Inferior parietal cortex (tissue), 1 donor: ENCODE measurements at regions not wholly inside any gene's neighbourhood (a gene's known extent, or its start where the extent isn't known, plus 50 kb on each side); places are given as distances from the start of the nearest gene placed in this dataset.
"Not testable (repeated sequence)": the region's sequence is repeated elsewhere in the genome, so short reads cannot be mapped to it uniquely, and the experiment has no call there.

Experiments used
- DNase-seq: peaks from one replicate; pipeline ENCODE4 v3.0.0-alpha.2; 2016; ENCODE audit errors: extremely low spot score

GRCh38 chr20:4435671-4436455, 186.8 kb upstream of the ADRA1D start:
- DNase-seq = no peak

DNA sequence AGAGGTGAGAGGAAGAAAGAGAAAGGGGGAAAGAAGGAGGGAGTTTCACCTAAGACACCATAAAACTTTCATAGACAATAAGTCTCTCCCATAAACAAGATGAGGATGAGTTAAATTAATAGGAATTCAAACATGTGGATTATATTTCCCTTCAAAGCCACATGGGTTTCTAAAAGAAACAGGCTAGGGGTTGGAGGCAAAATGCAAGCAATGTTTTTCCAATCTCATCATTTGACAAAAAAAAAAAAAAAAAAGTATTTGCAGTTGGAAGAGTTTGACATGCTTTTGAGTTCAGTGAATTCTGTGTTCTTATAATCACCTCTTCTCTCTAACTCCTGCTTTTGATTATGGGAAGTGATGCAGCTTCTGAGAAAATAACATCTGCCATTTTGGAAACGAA, 186.1 kb upstream of the ADRA1D start:
- DNase-seq = no peak

DNA sequence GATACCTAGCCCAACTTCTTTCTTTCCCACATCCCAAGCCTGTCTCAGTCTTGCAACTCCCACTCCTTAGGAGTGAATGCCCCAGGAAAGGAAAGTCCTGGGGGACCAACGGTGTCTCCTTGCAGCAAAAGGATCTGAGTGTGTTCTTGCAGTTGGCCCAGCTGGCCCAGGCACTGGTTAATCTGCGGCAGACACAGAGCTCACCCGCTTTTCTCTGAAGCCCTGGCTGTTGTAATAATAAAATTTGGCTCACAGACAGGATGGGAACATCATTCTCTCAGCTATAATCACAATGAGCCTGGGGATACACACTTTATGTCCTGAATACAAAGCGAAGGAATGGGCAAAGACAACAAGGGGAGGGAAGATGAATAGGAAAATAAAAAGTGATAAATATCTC, 185.6 kb upstream of the ADRA1D start:
- DNase-seq = no peak

DNA sequence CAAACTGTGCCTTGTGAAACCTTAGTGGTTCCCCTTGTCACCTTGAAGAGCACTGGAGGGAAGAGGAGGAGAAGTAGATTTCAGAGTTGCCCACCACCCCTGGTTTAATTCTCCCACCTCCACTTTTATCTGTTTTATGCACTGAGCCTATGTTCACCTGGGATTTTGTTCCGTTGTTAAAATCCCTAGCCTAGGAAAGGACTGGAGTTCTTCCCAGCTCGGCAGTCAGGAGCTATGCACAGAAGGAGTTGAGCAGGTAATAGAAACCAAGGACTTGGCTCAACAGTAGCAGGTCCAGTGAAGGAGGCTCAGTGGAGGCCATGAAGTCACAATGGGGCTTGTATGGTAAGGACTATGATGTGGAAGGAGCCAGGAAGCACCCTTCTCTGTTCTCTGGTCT, 182.4 kb upstream of the ADRA1D start:
- no peak for DNase-seq

DNA sequence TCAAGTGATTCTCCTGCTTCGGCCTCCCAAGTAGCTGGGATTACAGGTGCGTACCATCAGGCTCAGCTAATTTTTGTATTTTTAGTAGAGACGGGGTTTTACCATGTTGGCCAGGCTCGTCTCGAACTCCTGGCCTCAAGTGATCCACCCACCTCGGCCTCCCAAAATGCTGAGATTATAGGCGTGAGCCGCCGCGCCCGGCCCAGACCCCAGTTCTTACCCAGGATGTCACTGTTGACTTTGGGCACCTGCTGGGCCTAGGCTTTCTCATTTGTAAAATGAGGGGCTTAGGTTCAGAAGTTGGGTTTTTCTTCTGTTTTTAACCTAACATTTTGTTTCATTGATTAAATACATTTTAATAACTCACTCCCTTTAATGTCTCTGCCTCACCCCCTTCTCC, 181.7 kb upstream of the ADRA1D start:
- not testable (repeated sequence) for DNase-seq

DNA sequence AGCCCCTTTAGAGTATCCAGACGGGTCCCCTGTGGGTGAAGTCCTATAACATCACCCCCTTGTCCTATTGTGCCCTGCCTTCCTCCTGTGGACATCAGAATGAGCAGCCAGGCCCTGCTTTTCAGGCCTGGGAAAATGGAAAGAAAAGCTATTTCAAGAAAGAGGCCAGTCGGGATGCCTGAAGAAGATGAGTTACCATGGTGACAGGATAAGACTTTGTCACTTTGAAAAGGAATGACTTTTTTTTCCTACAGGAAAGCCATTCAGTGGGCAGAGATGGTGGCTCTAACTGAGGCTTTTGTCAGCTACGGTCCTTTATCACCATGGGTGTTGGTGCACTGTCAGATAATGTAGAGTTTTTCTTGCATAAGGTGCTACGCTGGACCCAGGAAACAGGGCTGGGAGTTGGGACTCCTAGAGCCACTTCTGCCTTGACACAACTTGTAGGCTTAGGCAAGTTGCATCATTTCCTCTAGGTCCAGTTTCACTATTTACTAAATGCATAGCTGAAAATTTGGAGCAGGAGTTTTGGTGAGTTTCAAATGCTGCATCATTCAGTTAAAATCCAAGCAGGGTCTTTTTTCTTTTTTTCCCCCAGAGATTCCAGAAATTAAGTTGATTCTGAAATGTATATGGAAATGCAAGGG, 179.0 kb upstream of the ADRA1D start:
- DNase-seq = peak; percentile 24

DNA sequence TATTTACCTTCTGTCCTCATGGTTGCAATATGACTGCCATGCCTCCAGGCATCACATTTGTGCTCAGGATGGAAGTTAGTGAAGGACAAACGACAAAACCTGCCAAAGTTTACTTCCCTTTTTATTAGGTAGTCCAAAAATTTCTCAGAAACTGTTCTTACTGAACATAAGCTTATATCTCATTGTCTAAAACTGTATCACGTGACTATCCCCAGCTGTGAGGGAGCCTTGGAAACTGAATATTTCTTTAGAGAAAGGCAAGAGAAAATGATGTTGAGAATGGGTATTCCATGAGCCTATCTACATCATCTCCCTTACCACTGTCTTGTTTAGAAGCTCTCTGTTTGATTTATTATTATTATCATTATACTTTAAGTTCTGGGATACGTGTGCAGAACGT, 169.1 kb upstream of the ADRA1D start:
- no peak for DNase-seq

- DNase-seq = no peak
These were observed 166.2 kb upstream of the ADRA1D start for GRCh38 chr20:4415281-4415680.

GRCh38 chr20:4413314-4414049, 164.4 kb upstream of the ADRA1D start:
- no peak for DNase-seq

GRCh38 chr20:4412216-4412615, 163.1 kb upstream of the ADRA1D start:
- DNase-seq = no peak

DNA sequence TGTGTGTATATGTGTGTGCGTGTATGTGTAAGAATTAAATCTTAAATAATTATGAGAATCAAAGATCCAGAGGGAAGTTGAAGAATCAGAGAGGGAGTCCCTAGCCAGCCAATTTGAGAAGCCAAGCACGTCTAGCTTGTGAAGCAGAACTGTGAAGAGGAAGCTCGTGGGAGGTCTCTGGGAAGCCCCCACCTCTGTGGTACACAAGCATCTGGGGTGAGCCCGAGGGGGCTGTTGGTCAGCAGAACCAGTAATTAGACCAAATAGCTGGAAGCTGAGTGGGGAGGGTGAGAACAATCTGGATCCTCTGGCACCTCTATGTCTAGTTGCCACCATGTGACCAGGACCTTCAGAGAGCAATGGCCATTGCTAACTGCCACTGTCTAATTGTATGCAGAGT, 162.7 kb upstream of the ADRA1D start:
- DNase-seq = no peak

DNA sequence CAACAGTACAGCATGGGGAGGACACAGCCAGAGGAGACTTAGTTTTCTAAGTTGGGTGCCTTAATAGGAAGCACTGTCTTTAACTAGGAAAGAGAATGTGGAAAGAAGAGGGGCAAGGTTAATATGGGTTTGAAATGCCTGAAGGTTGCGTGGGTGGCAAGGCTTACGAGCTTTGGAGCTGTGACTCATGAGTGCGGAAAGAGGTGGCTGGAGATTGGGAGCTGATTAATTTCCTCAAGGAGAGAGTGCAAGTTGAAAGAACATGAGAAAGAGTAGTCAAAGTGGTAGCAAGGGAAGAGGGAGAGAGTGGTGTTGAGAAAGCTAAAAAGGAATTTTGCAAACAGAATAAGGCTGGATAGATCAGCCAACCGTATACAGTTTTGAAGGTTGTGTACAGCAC, 157.5 kb upstream of the ADRA1D start:
- DNase-seq = no peak

DNA sequence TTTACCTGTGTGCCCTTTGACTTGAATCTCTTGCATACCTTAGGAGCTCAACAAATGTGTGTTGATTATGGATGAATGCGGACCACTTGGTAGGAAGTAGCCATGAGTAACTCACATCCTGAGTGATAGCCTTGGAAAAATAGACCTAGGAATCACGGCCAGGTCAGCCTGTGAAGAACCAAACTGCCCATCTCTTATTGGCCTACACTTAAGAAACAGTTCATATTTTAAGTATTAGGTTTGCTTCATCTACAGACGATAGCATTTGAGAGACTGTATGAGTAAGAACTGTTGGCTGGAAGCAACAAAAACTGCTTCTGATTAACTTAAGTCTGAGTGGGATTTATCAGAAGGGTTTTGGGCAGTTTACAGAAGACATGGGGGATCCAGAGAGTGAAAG, 152.5 kb upstream of the ADRA1D start:
- DNase-seq = no peak

DNA sequence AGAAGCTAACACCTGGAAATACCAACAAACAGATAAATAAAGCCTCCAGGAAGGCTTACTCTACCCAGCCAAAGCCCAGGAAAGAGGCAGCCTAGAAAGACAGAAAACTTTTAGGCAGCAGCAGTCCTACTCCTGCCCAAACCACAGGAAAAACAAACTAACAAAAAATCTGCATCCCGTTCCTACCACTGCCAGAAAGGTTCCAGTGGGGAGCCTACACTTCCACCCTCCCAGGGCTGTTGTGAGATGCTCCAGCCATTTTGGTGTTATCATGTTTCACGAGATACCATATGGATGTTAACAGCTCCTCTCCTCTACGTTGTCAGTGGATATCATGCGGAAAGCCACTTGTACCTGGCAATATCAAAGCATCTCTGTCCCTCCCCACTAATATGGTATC, 135.9 kb upstream of the ADRA1D start:
- DNase-seq = no peak

DNA sequence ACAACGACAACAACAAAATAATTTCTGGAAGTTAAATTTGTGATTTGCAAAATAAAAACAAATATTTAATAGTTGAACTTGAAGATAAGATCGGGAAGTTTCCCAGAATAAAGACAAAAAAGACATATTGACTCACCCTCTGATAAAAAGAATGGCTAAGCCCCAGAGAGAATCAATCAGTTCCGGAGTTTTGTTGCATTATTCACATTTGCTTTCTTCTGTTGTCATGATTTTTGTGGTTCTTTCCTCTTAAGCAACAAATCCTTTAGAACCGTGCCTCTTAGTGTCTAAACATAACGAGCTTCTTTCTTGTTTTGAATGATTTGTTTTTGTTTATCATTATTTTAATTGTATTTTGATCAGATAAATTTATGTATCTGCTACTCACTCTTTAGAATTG, 134.9 kb upstream of the ADRA1D start:
- DNase-seq = no peak

DNA sequence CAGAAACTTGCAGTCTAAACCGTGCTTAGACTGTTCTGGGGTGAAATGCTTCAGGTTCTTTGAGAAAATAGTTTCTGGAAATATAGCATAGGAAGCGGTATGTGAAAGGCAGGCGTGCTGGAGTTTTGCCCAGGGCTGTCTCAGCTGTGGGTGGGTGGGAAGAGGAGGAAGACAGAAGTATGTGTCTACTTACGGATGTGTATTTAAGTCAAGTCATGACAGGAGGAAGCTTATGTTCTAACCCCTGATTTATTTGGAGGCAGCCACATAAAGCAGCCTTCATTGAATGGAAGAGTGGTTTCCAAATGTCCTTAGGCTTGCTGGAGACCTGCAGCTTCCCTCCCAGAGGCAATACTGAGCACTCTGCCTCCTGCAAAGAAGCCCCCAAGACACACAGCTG, 126.8 kb upstream of the ADRA1D start:
- DNase-seq = peak; percentile 28

DNA sequence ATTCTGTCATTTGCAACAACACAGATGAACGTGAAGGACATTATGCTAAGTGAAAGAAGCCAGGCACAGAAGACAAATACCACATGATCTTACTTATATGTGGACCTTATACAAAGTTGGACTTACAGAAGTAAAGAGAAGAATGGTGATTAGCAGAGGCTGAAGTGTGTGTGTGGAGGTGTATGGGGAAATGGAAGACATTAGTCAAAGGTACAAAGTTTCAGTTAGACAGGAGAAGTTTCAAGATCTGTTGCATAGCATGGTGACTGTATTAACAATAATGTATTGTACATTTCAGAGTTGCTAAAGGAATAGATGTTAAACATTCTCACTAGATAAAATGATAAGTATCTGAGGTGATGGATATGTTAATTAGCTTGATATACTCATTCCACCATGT, 124.4 kb upstream of the ADRA1D start:
- no peak for DNase-seq

GRCh38 chr20:4371623-4372251, 122.7 kb upstream of the ADRA1D start:
- DNase-seq = no peak

- no peak for DNase-seq
These were observed 121.8 kb upstream of the ADRA1D start for GRCh38 chr20:4370851-4371250.

DNA sequence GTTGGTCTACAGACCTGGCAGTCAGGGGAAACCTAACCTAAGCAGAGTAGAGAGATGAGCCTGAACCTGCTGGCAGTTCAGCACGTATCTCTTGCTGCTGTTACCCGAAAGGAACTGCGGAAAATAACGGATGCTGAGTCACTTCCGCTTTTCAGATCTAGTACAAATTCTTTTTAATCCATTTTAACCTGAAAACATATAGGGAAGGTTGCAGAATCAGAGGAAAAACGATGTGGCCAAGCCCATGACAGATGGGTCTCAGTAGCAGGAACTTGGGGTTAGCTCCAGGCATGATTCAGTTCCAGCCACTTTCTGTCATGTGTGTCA, 120.7 kb upstream of the ADRA1D start:
- no peak for DNase-seq

DNA sequence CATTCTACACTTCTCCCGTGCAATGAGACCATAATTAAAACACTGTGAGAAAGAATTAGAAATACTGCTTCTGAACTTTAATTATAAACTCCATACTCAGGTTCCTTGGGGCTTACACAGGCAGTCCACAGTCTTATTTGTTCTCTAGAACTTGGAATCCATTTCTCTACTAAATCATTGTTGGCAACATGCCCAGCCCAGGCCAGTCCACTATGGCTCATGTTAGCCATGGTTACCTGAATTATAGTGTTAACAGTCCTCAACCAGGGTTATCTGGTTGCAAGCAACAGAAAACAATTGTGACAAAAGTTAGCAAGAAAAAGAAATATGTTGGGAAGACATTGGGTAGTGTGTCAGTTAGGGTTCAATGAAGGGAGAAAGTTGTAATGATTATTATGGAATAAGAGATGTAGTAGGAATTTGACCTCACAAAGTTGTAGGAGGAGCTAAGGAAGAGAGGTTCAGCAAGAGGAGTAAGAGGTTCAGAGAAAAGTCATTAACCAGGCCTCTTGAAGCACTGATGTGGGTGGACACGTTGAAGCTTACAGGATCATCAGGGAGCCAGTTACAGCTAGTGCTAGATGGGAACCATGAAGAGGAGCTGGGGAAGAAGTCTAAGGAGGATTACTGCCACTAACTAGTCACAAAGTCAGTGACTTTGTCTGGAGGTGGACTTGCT, 120.2 kb upstream of the ADRA1D start:
- DNase-seq = no peak

DNA sequence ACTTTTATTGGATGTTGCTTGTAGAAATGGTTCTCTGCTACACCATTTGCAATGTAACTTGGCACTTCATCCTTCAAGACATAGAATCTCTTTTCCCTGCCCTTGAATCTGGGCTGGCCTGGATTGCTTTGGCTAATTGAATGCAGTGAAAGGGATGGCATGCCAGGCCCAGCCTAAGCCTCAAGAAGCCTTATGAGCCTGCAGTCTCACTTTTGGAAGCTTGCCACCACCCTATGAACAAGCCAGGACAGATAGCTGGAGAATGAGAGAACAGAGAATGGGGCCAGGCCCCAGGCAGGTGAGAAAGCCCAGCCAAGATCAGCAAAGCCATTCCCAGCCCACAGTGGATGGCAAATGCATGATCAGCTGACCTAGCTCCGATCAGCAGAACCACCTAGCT, 117.0 kb upstream of the ADRA1D start:
- DNase-seq = no peak
